AG09319 (cell line): ENCODE measurements at regions not wholly inside any gene's neighbourhood (a gene's known extent, or its start where the extent isn't known, plus 50 kb on each side); places are given as distances from the start of the nearest gene placed in this dataset.

ENCODE experiments used
- DNase-seq: peaks from one replicate; pipeline ENCODE4 v3.0.0-alpha.2; 2010; ENCODE audit warnings: low read depth; ENCODE audit errors: extremely low read depth
- CTCF ChIP-seq: IDR thresholded peaks from 2 replicates; pipeline ENCODE4 v1.5.1; 2011; ENCODE audit warnings: low read depth, mild to moderate bottlenecking, inconsistent platforms, low read length, moderate library complexity

- DNase-seq: no peak
- no peak for TF ChIP-seq CTCF
Measured at GRCh38 chr2:7777668-7778067, 860.5 kb downstream of the RNF144A start.

GRCh38 chr2:7780321-7780720 lies 863.1 kb downstream of the RNF144A start:
- no peak for TF ChIP-seq CTCF
- DNase-seq: no peak

DNA sequence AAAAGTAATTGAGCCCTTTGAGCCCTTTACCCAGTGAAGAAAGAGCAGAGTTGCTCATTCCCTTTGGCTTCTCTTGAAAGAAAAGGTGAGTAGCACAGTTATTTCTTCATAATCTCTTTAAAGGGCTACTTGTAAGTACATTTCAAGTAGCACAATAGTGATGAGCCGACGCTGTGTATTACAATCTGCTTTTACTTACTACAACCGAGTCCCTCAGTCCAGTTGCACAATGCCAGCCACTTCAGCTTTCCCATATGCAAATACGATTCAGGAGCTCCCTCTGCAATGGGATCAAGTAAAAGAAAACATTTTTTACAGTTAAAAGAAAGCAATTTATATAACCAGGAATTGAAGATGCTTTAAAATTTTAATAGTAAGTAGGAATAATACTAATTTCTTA lies 868.5 kb downstream of the RNF144A start:
- DNase-seq: no peak
- TF ChIP-seq CTCF: no peak

DNA sequence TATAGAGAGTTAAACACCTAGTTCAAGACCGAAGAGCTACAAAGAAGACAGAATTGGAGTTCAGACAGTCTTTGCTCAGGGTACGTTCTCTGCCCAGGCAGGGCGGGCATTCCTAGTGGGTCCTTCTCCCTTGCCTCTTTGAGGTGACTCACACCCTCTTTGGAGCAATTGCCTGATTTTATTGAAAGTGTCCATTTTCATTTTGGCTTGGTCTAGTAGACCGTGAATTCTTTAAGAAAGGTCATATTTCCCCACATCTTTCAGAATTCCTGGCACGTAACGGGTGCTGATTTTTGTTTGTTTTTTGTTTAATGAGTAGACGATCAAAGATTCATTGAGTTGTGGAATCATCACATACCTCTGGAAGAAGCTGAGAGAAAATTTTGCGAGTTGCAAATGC lies 871.5 kb downstream of the RNF144A start:
- peak; percentile 4 for DNase-seq
- TF ChIP-seq CTCF: no peak

DNA sequence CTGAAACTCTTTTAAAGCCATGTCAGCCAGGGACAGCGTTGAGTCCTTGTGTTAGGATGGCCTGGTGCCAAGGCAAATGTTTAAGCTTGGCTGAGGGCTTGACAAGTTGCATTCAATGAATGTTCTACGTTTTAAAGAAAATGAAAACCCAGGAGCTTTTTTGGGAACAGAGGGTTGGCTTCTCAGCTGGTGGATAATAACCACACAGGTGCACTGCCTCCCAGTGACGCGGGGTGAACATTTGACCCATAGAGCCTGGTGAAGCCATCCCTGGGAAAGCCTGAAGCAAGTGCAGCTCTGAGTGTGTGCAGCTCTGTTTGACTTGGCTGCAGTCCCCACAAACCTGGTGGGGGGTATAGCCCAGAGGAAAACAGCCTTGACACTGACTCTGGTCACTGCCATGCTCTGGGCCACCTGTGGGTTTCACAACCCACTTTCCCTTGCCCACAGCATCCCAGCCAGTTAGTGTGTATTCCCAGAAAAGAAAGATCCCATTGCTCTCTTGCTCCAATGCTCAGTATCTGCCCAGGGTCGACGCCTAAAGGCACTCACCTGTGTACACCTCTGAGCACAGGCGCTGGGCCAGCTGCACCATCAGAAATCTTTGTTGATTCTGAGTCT lies 874.9 kb downstream of the RNF144A start:
- no peak for DNase-seq
- no peak for TF ChIP-seq CTCF

DNA sequence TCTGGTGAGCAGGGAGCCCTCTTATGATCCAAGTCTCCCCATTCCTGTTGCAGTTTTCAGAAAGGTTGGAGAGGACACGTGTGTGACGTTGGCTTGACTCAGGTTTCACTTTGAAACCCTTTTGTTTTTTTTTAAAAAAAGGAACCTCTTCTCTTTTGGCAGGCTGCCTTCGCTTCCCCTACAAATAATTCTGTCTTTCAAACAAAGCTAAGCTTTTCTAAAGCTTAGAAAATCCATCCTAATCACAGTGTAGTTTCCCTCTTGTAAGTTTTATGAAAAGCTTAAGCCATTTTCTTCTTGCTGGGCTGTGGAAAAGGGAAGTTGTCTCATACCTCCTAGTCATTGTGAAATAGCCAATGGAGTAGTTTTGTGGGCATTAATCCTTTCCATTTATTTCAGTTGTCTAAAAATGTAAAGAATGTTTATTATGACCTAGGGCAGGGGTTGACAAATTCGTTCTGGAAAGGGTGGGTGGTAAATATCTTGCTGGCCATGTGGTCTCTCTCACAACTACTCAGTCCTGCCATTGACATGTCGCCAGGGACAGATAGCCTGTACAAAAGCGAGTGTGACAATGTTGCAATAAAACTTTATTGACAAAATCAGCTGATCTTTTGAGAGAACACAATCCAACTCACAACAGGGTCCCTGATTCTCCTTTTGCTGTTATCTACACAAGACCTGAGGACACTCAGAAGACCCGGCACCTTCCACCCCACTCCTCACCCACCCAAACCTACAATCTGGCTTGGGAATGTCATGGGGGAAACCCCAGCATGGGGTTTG lies 878.8 kb downstream of the RNF144A start:
- no peak for TF ChIP-seq CTCF
- no peak for DNase-seq

DNA sequence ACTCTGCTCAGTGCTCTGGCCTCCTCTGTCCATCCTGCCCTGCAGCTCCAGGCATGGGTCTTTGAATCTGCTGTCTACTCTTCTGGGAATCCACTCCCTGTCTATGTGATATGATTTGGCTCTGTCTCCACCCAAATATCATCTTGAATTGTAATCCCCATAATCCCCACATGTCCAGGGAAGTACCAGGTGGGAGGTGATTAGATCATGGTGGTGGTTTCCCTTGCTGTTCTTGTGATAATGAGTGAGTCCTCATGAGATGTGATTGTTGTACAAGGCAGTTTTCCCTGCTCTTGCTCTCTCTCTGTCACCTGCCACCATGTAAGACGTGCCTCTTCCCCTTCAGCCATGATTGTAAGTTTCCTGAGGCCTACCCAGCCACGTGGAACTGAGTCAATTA lies 881.8 kb upstream of the ID2 start:
- TF ChIP-seq CTCF: no peak

More for the DNA sequence above, 881.8 kb upstream of the ID2 start:
- no peak for DNase-seq
